AG04449 (cell line): ENCODE measurements at regions not wholly inside any gene's neighbourhood (a gene's known extent, or its start where the extent isn't known, plus 50 kb on each side); places are given as distances from the start of the nearest gene placed in this dataset.

ENCODE experiments used
- CTCF ChIA-PET: fragments of 350-600 bp; formaldehyde crosslinking; extraction: SDS; loops from one replicate; lab custom pipeline; 2021; ENCODE audit warnings: antibody characterized with exemption; lab: Yijun Ruan, JAX
- POLR2A ChIA-PET: fragments of 400-600, 350-600 bp; formaldehyde crosslinking; extraction: SDS; loops from one replicate; lab custom pipeline; 2020; ENCODE audit warnings: antibody characterized with exemption, inconsistent platforms; lab: Yijun Ruan, JAX
- DNase-seq: peaks from one replicate; pipeline ENCODE4 v3.0.0-alpha.2; 2010; ENCODE audit warnings: low read depth, low spot score
- H3K4me3 ChIP-seq: 2 replicates; pipeline ENCODE4 v1.5.1; 2011; ENCODE audit warnings: low read depth, mild to moderate bottlenecking, control low read depth, low read length
- CTCF ChIP-seq: IDR thresholded peaks from one replicate; pipeline ENCODE4 v1.5.1; 2011; ENCODE audit warnings: mild to moderate bottlenecking, moderate library complexity, low read length, control low read depth, inconsistent platforms; ENCODE audit not compliant: insufficient read depth; ENCODE audit errors: missing control alignments

GRCh38 chr12:111084605-111085004 lies 164.2 kb upstream of the MYL2 start:
- CTCF ChIA-PET, result no interaction called here
- no peak for TF ChIP-seq CTCF
- no peak overlapping the region for H3K4me3 ChIP-seq
- POLR2A ChIA-PET, result no interaction called here
- DNase-seq, result no peak

GRCh38 chr12:111084158-111084557 lies 163.8 kb upstream of the MYL2 start:
- POLR2A ChIA-PET, result no interaction called here
- no peak for TF ChIP-seq CTCF
- CTCF ChIA-PET, result no interaction called here
- DNase-seq, result no peak
- H3K4me3 ChIP-seq, result no peak overlapping the region

GRCh38 chr12:111081600-111081999 lies 161.2 kb upstream of the MYL2 start:
- CTCF ChIA-PET, result no interaction called here
- no peak overlapping the region for H3K4me3 ChIP-seq
- DNase-seq, result no peak
- POLR2A ChIA-PET, result no interaction called here
- no peak for TF ChIP-seq CTCF

GRCh38 chr12:111078731-111079130 lies 158.4 kb upstream of the MYL2 start:
- ChIA-PET POLR2A (no interaction called here), CTCF (no interaction called here)
- no peak for DNase-seq
- no peak overlapping the region for H3K4me3 ChIP-seq
- no peak for TF ChIP-seq CTCF

- CTCF ChIA-PET, result no interaction called here
- H3K4me3 ChIP-seq, result no peak overlapping the region
- DNase-seq, result no peak
- POLR2A ChIA-PET, result no interaction called here
- TF ChIP-seq CTCF, result no peak
Measured at GRCh38 chr12:111076611-111077451, 156.5 kb upstream of the MYL2 start.

GRCh38 chr12:111076199-111076598 lies 155.8 kb upstream of the MYL2 start:
- no peak for DNase-seq
- H3K4me3 ChIP-seq, result no peak overlapping the region
- no peak for TF ChIP-seq CTCF
- ChIA-PET POLR2A (no interaction called here), CTCF (no interaction called here)
